PC-3 (cell line): ENCODE measurements at regions not wholly inside any gene's neighbourhood (a gene's known extent, or its start where the extent isn't known, plus 50 kb on each side); places are given as distances from the start of the nearest gene placed in this dataset.
"Not testable (repeated sequence)": the region's sequence is repeated elsewhere in the genome, so short reads cannot be mapped to it uniquely, and the experiment has no call there.

ENCODE experiments used
- ATAC-seq: fragments of 200-7000 bp; cut with Tn5 transposase; 2 replicates; pipeline ENCODE4 v1.9.1; 2020; ENCODE audit warnings: mild to moderate bottlenecking, moderate library complexity
- BruUV-seq: library from RNA; stranded (reverse); fragments of 400-500 nt; replicated peaks from 2 replicates; lab custom pipeline; 2021; lab: Mats Ljungman, UMichigan
- CTCF ChIA-PET: fragments of 300-600 bp; sonication (Branson Sonifier 250); formaldehyde crosslinking; loops from one replicate; lab custom pipeline; 2022; ENCODE audit warnings: antibody characterized with exemption; lab: Charles Lee
- POLR2A ChIA-PET: fragments of 300-600 bp; sonication (Branson Sonifier 250); formaldehyde crosslinking; loops from one replicate; lab custom pipeline; 2022; ENCODE audit warnings: antibody characterized with exemption; ENCODE audit not compliant: unreplicated experiment; lab: Charles Lee
- DNase-seq: peaks from one replicate; pipeline ENCODE4 v3.0.0-alpha.2; 2015
- H2AFZ ChIP-seq: fragments of 300-600 bp; sonication (generic); 2 replicates; pipeline ENCODE4 v1.6.0; 2016; ENCODE audit warnings: antibody characterized with exemption, low read length
- H3F3A ChIP-seq: fragments of 300-600 bp; sonication (generic); one replicate; pipeline ENCODE4 v1.6.0; 2017; ENCODE audit warnings: antibody characterized with exemption, low read length, control low read depth, mild to moderate bottlenecking; ENCODE audit not compliant: unreplicated experiment
- H3K27ac ChIP-seq: fragments of 300-600 bp; sonication (generic); 2 replicates; pipeline ENCODE4 v1.5.1; 2016; ENCODE audit warnings: mild to moderate bottlenecking, low read length
- H3K27me3 ChIP-seq: fragments of 300-600 bp; sonication (generic); 2 replicates; pipeline ENCODE4 v1.6.1; 2016; ENCODE audit warnings: low read length, mixed read lengths
- H3K36me3 ChIP-seq: fragments of 300-600 bp; sonication (generic); 2 replicates; pipeline ENCODE4 v1.6.1; 2016; ENCODE audit warnings: low read depth, mixed run types, low read length, mixed read lengths
- H3K4me1 ChIP-seq: fragments of 300-600 bp; sonication (generic); 2 replicates; pipeline ENCODE4 v1.5.1; 2016; ENCODE audit warnings: low read length; ENCODE audit not compliant: insufficient read depth
- H3K4me2 ChIP-seq: fragments of 300-600 bp; sonication (generic); 2 replicates; pipeline ENCODE4 v1.6.0; 2016; ENCODE audit warnings: low read length
- H3K4me3 ChIP-seq: fragments of 300-600 bp; sonication (generic); 2 replicates; pipeline ENCODE4 v1.5.1; 2016; ENCODE audit warnings: mild to moderate bottlenecking, low read length, mixed read lengths
- H3K79me2 ChIP-seq: fragments of 300-600 bp; sonication (generic); 2 replicates; pipeline ENCODE4 v1.6.1; 2017; ENCODE audit warnings: low read length, mixed read lengths
- H3K9ac ChIP-seq: fragments of 300-600 bp; sonication (generic); 2 replicates; pipeline ENCODE4 v1.6.0; 2016; ENCODE audit warnings: mild to moderate bottlenecking, low read length
- H3K9me2 ChIP-seq: fragments of 300-600 bp; sonication (generic); replicated peaks from 2 replicates; pipeline ENCODE4 v1.6.1; 2016; ENCODE audit warnings: mixed run types, low read length, mixed read lengths
- H3K9me3 ChIP-seq: fragments of 300-600 bp; sonication (generic); 2 replicates; pipeline ENCODE4 v1.6.1; 2016; ENCODE audit warnings: low read length, mixed read lengths
- H4K20me1 ChIP-seq: fragments of 300-600 bp; sonication (generic); 2 replicates; pipeline ENCODE4 v1.6.1; 2016; ENCODE audit warnings: low read length, mixed read lengths
- CTCF ChIP-seq: fragments of 300-600 bp; sonication (generic); conservative IDR thresholded peaks from 2 replicates; pipeline ENCODE4 v1.5.1; 2017; ENCODE audit warnings: antibody characterized with exemption, low read depth, mild to moderate bottlenecking, low read length
- EZH2 ChIP-seq: fragments of 300-600 bp; sonication (generic); IDR thresholded peaks from one replicate; pipeline ENCODE4 v1.6.1; 2017; ENCODE audit warnings: antibody characterized with exemption, mild to moderate bottlenecking, low read length; ENCODE audit not compliant: unreplicated experiment
- EZH2phosphoT487 ChIP-seq: fragments of 300-600 bp; sonication (generic); IDR thresholded peaks from 2 replicates; pipeline ENCODE4 v1.6.1; 2018; ENCODE audit warnings: mild to moderate bottlenecking, antibody characterized with exemption, low read length, borderline replicate concordance
- intact Hi-C: fragments of 100-400 bp; cut with micrococcal nuclease; formaldehyde crosslinking; loops from 2 replicates; pipeline ENCODE4 v1.9.0; 2023

- H3K9me2 ChIP-seq: no peaks in the 10 kb centered on the region
- ChIA-PET CTCF (no interaction called here), POLR2A (no interaction called here)
- H2AFZ ChIP-seq: no peak overlapping the region
- TF ChIP-seq CTCF (no peak), EZH2 (no peak), EZH2phosphoT487 (no peak)
- H3K79me2 ChIP-seq: no peaks in the 10 kb centered on the region
- H3K27ac ChIP-seq: no peak overlapping the region
- H3K36me3 ChIP-seq: no peaks in the 10 kb centered on the region
- no peak for DNase-seq
- no peak overlapping the region for H3K4me2 ChIP-seq
- BruUV-seq: no TSS peak
- no peaks in the 10 kb centered on the region for H4K20me1 ChIP-seq
- ATAC-seq: no peak
- H3K4me1 ChIP-seq: no peaks in the 10 kb centered on the region
- H3K27me3 ChIP-seq: no peaks in the 10 kb centered on the region
- H3K4me3 ChIP-seq: no peak overlapping the region
- H3K9me3 ChIP-seq: no peaks in the 10 kb centered on the region
- H3F3A ChIP-seq: no peaks in the 10 kb centered on the region
- intact Hi-C loops: no loop called here
- H3K9ac ChIP-seq: no peak overlapping the region
Measured at GRCh38 chr9:90167914-90168313, 474.7 kb downstream of the DIRAS2 start.

GRCh38 chr9:90169490-90169889 is 473.1 kb downstream of the DIRAS2 start:
- no peaks in the 10 kb centered on the region for H3K4me1 ChIP-seq
- no peak overlapping the region for H3K9ac ChIP-seq
- no peaks in the 10 kb centered on the region for H3K27me3 ChIP-seq
- H3K79me2 ChIP-seq: no peaks in the 10 kb centered on the region
- H3K4me2 ChIP-seq: no peak overlapping the region
- no peak overlapping the region for H2AFZ ChIP-seq
- TF ChIP-seq EZH2phosphoT487: no peak
- ChIA-PET CTCF (no interaction called here), POLR2A (no interaction called here)
- no peak overlapping the region for H3K27ac ChIP-seq
- ATAC-seq: no peak
- H3K4me3 ChIP-seq: no peak overlapping the region
- H3K36me3 ChIP-seq: no peaks in the 10 kb centered on the region
- BruUV-seq: no TSS peak
- H4K20me1 ChIP-seq: no peaks in the 10 kb centered on the region
- DNase-seq: no peak
- H3F3A ChIP-seq: no peaks in the 10 kb centered on the region
- H3K9me3 ChIP-seq: no peaks in the 10 kb centered on the region
- H3K9me2 ChIP-seq: no peaks in the 10 kb centered on the region
- intact Hi-C loops: no loop called here

- H3K4me2 ChIP-seq, H3K9me3 ChIP-seq, H3K4me3 ChIP-seq, H4K20me1 ChIP-seq, ATAC-seq, BruUV-seq, intact Hi-C loops, H3K9me2 ChIP-seq, H3K36me3 ChIP-seq, CTCF ChIA-PET, H2AFZ ChIP-seq, POLR2A ChIA-PET, DNase-seq, H3K27ac ChIP-seq, H3K4me1 ChIP-seq, H3F3A ChIP-seq, H3K79me2 ChIP-seq, H3K9ac ChIP-seq, H3K27me3 ChIP-seq: not testable (repeated sequence)
Measured at GRCh38 chr9:90173935-90174334, 468.7 kb downstream of the DIRAS2 start.

GRCh38 chr9:90174346-90174745 is 468.3 kb downstream of the DIRAS2 start:
- BruUV-seq, H3F3A ChIP-seq, ATAC-seq, POLR2A ChIA-PET, H3K4me1 ChIP-seq, H3K36me3 ChIP-seq, H3K4me3 ChIP-seq, DNase-seq, H3K4me2 ChIP-seq, H3K9me3 ChIP-seq, H2AFZ ChIP-seq, intact Hi-C loops, H3K9me2 ChIP-seq, H3K27me3 ChIP-seq, H3K9ac ChIP-seq, H3K27ac ChIP-seq, H3K79me2 ChIP-seq, H4K20me1 ChIP-seq, CTCF ChIA-PET: not testable (repeated sequence)
